ENCODE measurements at regions not wholly inside any gene's neighbourhood (a gene's known extent, or its start where the extent isn't known, plus 50 kb on each side); places are given as distances from the start of the nearest gene placed in this dataset.

DNA sequence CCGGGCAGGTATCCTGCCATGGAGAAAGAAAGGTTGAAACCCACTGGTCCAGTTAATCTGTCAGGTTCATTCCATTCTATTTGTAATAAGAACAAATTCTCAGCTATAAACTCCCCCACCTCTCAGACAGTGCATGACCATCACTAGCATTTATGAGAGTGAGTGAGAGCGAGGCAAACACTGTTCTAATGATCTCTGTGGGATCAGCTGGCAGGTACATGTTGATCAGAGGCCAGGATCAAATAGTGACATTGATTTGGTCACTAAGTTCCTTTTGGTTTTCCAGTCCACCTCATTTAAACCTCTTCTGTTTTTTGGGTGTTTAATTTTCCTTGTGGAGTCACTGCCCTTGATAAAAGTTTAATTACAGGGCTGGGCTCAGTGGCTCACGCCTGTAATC lies 423.1 kb upstream of the CHST9 start:
- POLR2A ChIA-PET = no interaction called here
- CTCF ChIA-PET = interaction anchor here (0.6 to 6.4 kb wide), 8 partner anchors 8 to 603 kb away, joined by 3 to 61 read pairs (median 4); no protein-coding TSS in a partner anchor
- DNase-seq (ENCODE audit: extremely low spot score) = no peak
- TF ChIP-seq, protein P1, sequence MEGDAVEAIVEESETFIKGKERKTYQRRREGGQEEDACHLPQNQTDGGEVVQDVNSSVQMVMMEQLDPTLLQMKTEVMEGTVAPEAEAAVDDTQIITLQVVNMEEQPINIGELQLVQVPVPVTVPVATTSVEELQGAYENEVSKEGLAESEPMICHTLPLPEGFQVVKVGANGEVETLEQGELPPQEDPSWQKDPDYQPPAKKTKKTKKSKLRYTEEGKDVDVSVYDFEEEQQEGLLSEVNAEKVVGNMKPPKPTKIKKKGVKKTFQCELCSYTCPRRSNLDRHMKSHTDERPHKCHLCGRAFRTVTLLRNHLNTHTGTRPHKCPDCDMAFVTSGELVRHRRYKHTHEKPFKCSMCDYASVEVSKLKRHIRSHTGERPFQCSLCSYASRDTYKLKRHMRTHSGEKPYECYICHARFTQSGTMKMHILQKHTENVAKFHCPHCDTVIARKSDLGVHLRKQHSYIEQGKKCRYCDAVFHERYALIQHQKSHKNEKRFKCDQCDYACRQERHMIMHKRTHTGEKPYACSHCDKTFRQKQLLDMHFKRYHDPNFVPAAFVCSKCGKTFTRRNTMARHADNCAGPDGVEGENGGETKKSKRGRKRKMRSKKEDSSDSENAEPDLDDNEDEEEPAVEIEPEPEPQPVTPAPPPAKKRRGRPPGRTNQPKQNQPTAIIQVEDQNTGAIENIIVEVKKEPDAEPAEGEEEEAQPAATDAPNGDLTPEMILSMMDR (IDR thresholded peaks at IDR 0.05; ENCODE audit: control extremely low read depth, extremely low read depth, low read depth, missing control alignments) = no peak

DNA sequence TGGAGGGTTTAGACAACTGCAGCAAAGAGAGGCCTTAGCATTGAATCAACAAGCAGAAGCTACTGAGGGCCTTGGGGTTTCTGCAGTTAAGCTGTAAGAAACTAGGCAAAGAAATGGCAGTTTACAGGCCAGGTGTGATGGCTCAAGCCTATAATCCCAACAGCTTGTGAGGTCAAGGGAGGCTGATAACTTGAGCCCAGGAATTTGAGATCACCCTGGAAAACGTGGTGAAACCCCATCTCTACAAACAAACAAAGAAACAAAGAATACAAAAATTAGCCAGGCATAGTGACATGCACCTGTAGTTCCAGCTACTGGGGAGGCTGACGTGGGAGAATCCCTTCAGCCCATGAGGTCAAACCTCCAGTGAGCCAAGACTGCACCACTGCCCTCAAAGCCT lies 421.6 kb upstream of the CHST9 start:
- DNase-seq (ENCODE audit: extremely low spot score) = no peak
- CTCF ChIA-PET = interaction anchor here (1.0 to 6.4 kb wide), 8 partner anchors 11 to 144 kb away, joined by 3 to 61 read pairs (median 4); no protein-coding TSS in a partner anchor
- POLR2A ChIA-PET = no interaction called here
- TF ChIP-seq, protein P1 (IDR thresholded peaks at IDR 0.05; ENCODE audit: control extremely low read depth, extremely low read depth, low read depth, missing control alignments) = no peak

DNA sequence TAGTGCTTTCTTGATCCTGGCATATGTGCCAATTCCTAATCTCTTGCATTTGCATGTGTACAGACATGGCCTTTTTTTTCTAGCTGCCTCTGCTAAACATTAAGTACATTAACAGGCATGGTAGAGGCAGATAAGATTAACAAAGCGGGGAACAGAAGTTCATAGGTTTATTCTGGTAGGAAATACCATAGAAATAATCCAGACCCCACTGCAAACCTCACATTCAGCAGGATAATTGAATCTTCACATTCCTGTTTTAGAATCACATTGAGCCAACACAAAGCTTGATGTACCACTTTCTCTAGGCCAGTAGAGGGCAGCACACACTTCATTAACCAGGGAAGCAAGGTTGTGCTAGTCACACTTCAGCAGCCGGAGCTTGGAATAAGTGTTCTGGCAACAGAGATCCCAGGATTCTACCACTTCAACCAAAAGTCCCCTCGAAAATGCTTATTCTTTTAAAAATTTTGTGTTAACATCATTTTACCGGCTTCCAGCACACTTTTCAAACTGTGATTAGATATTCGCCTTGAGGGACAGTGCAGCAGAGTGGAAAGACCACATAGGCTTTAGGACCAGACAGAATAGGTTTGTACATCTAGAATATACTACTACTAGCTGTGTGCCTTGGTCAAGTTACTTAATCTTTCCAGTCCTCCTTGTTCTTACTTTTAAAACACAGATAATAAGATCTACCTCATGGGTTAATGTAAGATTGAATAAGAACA lies 420.2 kb upstream of the CHST9 start:
- CTCF ChIA-PET = interaction anchor here (1.0 to 6.4 kb wide), 18 partner anchors 9 to 793 kb away, joined by 3 to 61 read pairs (median 4); no protein-coding TSS in a partner anchor
- peak; percentile 37 for DNase-seq (ENCODE audit: extremely low spot score)
- POLR2A ChIA-PET = no interaction called here
- TF ChIP-seq, protein P1 (IDR thresholded peaks at IDR 0.05; ENCODE audit: control extremely low read depth, extremely low read depth, low read depth, missing control alignments) = peak; percentile 86

DNA sequence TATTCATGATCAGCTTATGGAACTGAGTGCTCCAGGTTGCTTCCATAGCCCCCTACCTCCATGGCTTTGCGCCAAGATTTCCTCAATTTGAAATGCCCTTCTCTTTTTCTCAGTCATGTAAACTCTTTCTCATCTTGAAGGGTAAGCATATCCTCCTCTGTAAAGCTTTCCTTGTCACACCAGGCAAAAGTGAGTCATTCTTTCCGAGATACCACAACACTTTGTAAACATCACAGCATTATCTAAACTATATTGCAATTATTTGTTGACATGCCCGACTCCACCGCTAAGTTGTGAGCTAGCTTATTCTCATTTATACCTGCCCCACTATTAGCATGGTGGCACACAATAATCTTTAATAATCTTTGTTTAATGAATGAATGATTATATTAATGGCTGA lies 419.5 kb upstream of the CHST9 start:
- TF ChIP-seq, protein P1 (IDR thresholded peaks at IDR 0.05; ENCODE audit: control extremely low read depth, extremely low read depth, low read depth, missing control alignments) = no peak
- DNase-seq (ENCODE audit: extremely low spot score) = no peak
- CTCF ChIA-PET = interaction anchor here (1.0 to 6.4 kb wide), 18 partner anchors 10 to 792 kb away, joined by 3 to 61 read pairs (median 4); no protein-coding TSS in a partner anchor
- POLR2A ChIA-PET = no interaction called here

DNA sequence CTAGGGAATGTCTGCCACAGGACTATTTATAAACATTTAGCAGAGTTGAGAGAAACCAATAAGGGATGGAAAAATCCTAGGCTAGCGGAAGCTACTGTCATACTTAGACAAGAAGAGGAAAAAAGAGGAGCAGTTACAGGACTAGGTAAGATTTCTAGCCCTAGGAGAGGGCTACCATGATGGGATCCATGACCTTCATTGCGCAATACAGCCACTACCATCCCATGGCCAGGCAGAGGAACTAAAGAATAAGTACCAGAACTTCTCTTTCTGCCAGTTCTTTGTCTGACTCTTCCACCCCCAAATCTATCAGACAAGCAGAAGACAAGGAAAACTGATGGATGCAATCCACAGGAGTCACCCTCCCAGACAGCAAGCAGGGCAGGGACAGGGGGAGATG lies 417.0 kb upstream of the CHST9 start:
- ChIA-PET POLR2A (interaction anchor here (0.6 kb wide), 1 partner anchor 45 kb away, joined by 6 read pairs; no protein-coding TSS in a partner anchor), CTCF (interaction anchor here (1.3 to 6.4 kb wide), 3 partner anchors 8 to 584 kb away, joined by 4 to 61 read pairs (median 4); no protein-coding TSS in a partner anchor)
- TF ChIP-seq, protein P1 (IDR thresholded peaks at IDR 0.05; ENCODE audit: control extremely low read depth, extremely low read depth, low read depth, missing control alignments) = no peak
- DNase-seq (ENCODE audit: extremely low spot score) = no peak

DNA sequence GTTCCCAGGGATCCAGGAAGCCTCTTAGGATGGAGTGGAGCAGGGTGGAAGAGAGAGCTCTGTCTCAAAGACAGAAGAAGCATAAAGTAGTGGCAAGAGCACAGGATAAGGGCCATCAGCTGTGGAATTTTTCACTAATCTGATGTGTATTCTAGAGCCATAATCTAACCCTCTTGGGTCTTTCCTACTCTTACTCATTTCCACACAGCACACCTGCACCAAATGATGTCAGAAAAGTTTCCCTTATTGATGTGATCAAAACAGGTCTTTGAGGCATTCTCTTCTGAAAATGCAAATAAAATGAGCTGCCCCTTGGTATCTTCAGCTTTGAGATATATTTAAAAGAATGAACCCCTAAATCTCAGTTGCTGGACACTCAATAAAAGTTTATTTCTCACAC lies 415.1 kb upstream of the CHST9 start:
- ChIA-PET POLR2A (no interaction called here), CTCF (interaction anchor here (1.4 to 2.1 kb wide), 7 partner anchors 9 to 595 kb away, joined by 3 to 17 read pairs (median 9); no protein-coding TSS in a partner anchor)
- TF ChIP-seq, protein P1 (IDR thresholded peaks at IDR 0.05; ENCODE audit: control extremely low read depth, extremely low read depth, low read depth, missing control alignments) = no peak
- DNase-seq (ENCODE audit: extremely low spot score) = no peak

Measured in GM10248 (cell line).